ENCODE measurements at regions not wholly inside any gene's neighbourhood (a gene's known extent, or its start where the extent isn't known, plus 50 kb on each side); places are given as distances from the start of the nearest gene placed in this dataset.

DNA sequence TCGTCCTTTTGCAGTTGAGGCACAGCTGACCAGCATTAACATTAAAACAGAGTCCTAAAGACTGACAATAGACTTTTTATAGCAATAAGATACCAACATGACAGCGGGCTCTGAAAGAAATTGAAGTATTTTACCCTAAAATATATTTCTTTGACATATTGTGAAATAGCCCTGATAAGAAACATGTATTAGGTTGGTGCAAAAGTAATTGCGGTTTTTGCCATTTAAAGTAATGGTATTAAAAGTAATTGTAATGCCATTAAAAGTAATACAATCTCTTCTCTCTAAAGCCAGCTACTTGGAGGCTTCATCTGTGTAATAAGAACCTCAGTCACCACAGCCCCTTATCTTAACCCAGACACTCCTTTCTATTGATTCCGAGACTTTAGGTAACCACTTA is 394.6 kb downstream of the PREX1 start:
- no peak for DNase-seq

DNA sequence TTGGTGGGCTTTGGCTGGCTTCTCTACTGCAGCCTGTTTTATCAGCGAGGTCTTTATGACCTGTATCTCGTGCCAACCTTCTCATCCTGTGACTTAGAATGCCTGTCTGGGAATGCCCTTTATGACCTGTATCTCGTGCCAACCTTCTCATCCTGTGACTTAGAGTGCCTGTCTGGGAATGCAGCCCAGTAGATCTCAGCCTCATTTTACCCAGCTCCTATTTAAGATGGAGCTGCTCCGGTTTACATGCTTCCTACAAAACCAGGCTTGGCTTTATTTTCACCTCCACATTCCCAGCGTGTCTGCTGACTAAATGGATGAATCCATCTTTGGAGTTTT is 395.3 kb downstream of the PREX1 start:
- no peak for DNase-seq

DNA sequence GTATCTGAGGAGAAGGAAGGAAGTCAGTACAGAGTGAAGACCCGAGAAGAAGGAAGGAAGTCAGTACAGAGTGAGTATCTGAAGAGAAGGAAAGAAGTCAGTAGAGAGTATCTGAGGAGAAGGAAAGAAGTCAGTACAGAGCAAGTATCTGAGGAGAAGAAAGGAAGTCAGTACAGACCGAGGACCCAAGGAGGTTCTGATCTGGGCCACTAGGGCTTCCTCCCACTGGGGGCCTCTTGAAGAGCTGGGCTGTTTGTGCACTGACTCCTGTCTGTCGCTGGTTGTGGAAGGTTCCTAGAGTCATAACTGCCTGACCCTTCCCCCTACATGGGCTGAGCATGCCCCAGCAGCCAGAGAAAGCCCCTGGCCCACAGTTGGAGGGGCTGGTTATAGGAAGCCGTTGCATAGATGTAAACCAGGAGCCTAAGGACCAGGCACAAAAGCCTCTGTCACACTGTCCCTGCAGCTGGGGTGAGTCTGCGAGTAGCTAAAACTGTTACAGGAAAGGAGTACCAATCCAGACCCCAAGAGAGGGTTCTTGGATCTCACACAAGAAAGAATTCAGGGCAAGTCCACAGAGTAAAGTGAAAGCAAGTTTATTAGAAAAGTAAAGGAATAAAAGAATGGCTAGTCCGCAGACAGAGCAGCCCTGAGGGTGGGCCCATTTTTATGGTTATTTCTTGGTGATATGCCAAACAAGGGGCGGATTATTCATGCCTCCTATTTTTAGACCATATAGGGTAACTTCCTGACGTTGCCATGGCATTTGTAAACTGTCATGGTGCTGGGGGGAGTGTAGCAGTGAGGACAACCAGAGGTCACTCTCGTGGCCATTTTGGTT is 395.9 kb downstream of the PREX1 start:
- DNase-seq = no peak

DNA sequence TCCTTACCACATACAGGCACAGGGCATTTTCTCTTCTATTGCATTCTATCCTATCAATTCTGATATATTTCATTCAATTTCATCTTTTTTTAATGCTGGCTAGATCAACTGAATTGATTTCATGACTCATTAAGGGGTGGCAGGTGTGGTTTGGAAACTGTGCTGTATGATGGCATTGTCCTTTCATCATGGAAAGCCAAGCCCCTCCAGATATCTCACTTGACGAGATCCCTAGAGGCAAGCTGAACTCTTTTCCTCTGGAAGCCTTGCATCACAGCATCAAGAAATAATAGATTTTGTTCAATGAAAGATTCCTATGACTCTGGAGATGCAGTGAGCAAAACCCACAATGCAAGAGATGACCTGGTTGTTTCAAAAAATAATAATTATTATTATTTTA is 401.2 kb downstream of the PREX1 start:
- no peak for DNase-seq

DNA sequence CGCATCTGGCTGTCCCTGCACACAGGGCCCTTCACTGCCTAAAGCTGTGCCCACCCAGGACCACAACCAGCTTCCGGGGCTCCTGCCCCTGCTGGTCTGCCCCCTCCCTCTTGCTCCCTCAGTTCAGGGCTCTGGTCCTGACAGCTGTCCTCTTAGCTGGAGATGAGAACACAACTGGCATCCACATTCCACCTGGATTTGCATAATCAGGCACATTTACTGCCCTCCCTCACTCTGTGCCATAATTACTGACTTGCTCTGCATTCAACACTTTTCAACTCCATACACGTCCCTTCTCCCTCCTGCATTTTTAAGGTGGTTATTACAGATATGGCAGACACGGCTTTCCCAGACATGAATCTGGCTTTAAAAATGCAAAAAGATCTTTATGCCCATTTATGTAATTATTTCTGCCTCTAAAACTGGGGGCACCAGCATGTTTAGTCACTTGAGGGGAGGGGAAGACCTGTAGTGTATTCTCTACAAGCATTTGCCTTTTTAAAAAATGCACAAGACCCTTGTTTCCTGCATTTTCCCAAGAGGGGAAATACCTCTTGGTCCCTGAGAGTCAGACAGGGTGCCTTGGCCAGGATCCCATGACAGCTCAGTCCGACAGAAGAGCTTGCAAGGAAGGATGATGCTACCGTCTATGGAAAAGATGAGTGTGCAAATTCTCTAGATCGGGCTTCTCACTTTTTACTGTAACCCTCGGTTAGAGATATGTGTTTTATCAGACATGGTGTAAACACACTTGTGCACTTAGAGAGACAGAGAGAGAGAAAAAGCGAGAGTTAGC is 401.8 kb downstream of the PREX1 start:
- DNase-seq = peak; percentile 24

DNA sequence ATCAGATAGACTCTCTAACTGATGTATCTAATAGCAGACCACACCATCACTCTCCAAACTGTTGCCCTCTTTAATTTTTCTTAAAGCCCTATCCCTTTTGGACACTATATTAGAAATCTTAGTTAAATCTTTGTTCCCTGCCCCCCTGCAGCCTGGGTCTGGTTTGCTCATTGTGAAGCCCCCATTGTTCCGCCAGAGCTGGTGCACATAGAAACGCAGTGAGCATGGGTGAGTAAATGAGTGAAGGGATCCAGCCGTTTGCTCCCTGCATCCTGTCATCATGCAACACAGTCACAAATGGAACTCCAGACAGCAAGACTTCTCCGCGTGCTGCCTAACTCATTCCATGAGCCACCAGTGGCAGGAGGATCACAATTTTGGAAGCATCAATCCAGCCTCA is 402.5 kb downstream of the PREX1 start:
- DNase-seq = no peak

DNA sequence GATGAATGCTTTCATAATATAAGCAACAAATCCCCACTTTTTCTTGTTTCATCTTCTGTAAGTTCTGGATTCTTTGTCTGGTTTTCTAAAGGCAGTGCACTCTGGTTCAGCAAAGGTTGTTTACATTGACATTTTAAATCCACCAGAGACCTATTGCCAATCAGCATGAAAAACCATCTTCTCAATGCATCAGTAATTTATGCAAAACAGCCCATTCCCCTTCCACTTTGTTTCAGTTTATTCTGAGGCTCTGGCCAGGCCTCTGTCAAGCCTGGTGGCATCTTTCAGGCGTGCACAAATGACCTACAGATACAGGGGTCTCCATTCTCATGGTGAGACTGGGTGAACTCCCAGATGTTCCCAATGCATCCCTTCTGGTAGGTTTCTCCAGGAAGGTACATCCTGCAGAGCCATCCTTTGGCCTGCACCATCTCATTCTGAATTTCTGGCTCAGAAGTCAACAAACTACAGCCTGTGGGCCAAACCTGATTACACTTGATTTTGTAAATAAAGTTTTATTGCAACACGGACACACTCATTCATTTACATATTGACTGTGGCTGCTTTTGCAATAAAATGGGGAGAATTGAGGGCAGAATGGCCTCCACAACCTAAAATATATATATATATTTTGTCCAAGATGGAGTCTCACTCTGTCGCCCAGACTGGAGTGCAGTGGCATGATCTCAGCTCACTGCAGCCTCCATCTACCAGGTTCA is 405.4 kb downstream of the PREX1 start:
- DNase-seq = no peak

DNA sequence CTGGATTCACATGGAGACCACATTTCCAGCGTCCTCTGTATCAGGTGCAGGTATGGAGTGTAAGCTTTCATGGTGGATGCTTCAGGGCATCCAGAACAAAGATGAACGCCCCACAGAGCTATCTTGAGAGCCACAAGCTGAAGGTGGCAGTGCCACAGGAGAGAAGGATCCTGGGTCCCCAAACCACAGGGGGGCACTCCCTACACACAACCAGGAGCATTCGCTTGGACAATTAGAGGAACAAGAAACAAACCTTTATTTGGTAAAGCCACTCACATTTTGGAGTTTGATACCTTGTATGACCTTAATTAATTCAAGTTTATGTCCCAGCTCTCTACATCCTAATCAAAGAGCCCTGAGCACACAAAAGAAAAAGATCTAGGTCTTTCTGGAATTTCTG is 406.3 kb downstream of the PREX1 start:
- no peak for DNase-seq

DNA sequence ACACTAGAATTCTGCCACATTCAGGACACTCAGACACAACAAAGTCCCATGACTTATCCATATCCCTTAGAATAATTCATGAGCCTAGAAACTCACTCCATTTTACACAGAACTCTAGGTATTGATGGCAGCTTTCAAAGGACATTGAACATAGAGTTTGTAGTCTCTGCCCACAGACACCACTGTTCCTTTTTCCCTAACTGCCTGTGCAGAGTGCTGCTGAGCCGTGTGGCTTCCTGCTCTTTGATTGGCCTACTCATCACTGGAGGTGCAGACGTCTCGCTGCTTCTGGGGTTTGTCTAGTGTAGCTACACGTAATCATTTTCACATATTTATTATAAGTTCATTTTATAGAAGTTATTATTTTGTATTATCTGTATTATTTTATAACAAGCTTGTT is 407.6 kb downstream of the PREX1 start:
- no peak for DNase-seq

DNA sequence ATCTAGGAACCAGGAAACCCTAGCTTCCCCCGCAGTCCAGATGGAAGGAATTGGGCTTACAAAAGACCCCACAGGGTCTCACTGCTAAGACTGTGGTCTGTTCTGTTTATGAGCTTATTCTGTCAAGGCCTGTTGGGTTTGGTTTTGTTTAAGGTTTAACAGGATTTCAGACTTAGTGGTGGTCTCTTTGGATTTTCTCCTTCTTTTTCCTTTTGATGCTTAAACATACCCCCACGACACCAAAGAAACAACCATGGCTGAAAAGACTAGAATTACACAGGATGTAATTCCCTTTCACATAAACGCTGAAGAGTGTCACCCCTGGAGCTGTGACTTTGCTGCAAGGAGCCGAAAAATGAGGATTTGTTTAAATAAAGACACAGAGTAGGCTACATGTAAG is 408.6 kb downstream of the PREX1 start:
- DNase-seq = no peak

DNA sequence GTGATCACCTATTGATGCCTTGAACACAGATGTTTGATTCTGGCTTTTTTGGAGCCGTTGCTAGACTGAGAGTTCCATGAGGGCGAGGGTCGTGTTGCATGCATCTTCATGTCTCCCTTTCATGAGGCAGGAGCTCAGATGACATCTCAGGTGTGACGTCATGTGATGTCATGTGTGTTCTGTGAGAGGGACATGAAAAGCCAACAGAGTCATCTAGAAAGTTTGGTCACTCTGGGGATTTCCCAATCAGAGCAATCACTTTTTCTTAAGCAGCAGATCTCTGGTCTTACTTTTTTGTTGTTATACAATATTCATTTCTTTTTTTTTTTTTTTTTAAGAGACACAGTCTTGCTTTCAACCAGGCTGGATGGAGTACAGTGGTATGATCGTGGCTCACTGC is 411.8 kb downstream of the PREX1 start:
- DNase-seq = no peak

DNA sequence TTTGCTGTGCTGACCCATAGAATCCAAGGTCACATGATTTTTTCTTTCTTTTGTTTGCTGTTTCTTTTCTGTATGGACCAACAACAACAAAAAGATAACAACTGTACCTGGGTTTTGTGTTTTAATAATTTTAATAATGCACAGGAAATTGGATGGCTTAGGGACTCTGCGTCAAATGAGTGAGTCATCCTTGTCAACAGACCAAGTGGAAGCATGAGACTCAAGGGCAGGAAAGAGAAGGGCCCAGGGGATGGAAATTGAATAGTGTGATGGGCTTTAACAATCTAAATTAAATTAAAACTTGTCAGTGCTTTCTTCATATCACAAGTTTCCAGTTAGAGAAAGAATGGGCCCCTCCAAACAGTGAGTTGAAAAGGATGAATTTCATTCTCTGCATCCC is 413.0 kb downstream of the PREX1 start:
- no peak for DNase-seq

DNA sequence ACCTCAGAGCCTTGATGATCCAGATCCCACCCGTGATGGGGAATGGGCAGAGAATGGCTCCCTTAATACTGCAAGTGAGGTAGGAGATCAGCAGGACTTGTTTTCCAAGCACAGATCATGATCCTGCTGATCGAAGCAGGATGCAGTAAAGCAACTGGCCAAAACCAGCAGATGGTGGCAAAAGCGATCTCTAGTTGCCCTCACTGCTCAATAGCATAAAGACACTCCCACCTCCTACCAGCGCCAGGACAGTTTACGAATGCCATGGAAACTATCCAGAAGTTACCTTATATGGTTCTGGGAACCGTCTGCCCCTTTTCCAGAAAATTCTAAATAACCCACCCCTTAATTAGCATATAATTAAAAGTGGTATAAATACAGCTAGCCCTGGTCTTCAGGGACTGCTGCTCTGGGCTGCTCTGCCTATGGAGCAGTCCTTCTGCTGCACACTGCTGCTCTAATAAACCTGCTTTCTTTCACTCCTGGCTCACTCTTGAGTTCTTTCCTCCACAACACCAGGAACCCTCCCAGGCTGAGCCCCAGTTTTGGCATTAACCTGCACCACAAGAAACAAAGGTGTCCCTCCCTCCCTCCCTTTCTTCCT is 415.8 kb downstream of the PREX1 start:
- peak; percentile 72 for DNase-seq

DNA sequence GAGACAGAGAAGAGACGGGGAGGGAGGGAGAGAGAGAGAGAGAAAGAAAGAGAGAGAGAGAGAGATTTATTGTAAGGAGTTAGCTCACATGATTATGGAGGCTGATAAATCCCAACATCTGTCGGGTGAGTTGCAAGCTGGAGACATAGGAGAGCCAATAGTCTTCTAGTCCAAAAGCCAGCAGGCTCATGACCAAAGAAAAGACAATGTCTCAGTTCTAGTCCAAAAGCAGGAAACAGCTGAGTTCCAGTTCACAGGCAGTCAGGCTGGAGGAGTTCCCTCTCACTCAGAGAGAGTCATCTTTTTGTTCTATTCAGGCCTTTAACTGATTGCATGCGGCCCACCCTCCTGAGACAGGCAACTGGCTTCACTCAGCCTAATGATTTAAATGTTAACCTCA is 416.6 kb downstream of the PREX1 start:
- no peak for DNase-seq

DNA sequence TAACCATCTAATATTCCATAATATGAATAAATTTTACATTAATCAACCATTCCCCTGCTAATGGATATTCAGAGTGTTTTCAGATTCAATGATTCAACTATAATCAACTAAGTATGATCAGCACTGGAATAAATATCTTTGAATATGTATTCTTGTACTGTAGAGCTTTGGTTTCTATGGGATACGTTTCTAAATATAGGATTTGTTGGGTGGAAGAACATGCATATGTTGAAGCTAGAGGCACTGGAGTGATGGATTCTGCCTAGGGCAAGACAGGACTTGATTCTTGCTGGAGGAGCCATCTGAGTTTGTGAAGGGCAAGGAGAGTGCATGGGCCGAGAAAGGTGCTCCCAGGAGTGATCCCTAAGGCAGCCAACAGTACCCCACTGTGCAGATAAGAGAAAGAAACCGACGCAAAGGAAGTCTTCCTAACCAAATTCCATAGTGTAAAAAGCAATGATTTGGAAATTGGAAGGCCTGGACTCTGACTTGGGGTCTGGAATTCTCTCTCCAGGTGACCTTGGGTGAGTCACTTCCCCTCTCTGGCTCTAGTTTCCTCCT is 418.7 kb downstream of the PREX1 start:
- no peak for DNase-seq

DNA sequence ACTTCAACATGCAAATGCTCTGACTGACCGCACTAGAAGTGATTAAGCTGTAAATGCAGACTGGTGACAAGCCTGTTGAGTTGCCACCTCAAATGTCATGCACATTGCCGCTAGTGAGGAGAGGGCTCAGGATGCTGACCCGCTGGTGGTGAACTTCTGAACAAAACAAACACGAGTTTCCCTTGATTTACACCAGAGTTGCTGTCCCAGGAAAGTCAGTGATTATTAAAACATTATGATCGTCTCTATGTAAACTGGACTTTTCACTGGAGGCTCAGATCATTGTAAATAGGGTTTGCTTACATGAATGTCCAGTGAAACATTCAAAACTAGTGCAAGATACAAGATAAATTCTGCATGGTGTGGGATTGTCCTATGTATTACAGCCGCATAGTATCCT is 420.1 kb downstream of the PREX1 start:
- no peak for DNase-seq

DNA sequence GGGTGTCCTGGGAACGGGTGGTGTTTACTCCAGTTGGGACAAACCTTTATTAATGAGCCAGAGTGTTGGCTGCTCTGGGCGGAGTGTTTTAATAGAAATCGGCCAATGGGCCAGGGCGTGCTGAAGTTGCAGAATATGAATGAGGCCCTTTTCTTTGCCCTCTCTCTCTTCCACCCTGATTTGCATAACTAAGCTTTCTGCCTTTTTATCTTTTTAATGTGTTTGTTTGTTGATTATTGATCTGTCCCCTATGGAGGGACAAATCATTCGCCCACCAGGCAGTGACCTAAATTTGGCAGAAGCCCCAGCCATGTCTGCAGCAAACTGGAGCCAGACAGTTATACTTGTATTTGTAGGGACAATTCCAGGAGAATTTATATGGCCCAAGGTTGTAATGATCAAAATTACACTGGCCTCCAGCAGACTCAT is 420.9 kb downstream of the PREX1 start:
- DNase-seq = no peak

DNA sequence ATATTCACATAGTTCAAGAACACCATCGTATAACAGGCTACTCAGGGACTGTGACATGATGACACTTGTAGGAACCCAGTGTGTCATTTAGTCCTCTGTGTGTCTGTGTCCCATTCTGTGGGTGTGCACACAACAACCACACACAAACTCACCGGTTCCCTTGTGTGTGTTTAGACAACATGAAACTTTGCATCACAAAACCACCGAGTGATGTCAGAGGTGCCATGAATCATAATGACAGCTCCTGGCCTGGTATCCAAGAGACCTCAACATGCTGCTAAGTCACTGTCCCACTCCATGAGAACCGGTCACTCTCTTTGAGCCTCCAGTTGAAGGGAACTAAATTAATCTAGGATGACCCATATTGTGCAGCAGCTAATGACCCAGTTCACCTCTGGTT is 421.3 kb downstream of the PREX1 start:
- DNase-seq = no peak

DNA sequence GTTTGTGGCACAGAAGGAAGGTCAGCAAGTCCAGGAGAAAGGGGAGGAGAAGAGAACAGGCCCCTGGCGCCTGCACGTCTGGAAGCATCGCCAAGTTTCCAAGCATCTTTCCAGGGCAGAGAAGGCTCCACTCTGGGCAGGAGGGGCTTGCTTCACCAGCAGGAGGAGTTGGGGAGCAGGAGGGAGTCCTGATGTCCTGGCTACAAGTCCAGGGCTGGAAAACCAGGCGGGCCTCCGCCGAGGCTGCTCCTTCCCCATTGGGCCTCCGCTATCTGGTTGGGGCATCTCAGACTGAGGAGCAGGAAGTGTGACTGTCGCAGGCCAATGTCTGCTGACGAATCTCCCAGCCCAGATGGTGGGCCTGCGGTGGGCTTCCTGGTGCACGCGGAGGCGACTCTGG is 421.9 kb downstream of the PREX1 start:
- peak; percentile 3 for DNase-seq

DNA sequence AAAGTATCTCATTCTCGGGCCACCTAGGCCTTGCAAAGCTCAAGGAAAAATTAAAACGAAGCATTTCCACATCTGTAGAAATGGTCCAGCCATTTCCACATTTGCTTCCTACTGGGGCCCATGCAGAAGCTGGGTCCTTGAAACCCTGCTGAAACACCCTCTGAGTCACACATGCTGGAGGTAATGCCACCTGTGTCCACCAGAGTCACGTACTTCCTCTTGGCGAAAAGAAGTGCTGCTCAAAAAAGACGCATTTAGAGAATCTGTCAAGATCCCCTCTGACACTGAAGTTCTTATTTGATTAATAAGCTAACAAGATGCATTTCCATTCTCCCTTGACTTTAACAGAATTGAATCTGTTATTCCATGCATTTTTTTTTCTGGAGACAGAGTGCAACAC is 423.2 kb downstream of the PREX1 start:
- no peak for DNase-seq

DNA sequence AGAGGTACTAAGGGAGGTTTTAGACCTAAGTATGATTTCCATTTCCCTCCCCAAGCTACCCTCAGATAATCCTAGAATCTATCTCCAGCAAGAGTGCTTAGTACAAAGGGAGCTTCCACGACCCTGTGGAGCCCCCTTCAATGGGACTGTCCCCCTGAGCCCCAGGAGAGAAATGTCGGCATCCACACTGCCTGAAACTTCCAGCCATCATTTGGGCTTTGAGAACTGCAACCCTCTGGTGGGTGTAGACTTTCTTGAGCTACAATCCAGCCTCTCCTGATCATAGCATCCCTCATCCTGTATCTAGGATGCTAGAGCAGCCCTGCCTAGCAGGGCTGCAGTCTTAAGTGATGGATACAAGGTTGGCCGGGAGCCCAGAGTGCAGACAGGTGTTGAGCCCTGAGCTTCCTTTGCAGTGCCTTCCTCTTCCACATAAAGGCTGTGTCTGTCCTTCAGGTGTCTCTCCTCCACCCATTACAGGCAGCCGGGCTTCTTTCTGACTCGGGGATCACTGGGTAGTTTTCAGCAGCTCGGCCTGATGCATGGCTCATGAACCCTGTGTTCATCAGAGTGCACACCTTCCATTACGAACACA is 424.5 kb downstream of the PREX1 start:
- DNase-seq = no peak

DNA sequence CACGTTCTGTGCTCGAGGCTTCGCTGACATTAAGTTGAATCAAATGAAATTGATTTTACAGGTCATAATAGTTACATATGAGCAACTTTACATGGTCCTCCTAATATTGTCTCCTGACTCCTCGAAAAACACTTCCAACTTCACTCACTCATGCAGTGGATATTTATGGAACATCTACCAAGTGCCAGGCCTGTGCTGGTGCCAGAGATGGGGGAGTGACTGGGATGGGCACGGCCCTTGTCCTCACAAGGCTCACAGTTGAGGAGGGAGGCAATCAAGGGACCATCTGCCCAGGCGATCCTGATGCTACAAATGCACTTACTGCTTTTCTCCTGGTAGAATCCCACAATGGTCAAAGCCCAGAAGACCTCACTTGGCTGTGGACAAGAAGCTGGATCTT is 426.4 kb downstream of the PREX1 start:
- DNase-seq = no peak

DNA sequence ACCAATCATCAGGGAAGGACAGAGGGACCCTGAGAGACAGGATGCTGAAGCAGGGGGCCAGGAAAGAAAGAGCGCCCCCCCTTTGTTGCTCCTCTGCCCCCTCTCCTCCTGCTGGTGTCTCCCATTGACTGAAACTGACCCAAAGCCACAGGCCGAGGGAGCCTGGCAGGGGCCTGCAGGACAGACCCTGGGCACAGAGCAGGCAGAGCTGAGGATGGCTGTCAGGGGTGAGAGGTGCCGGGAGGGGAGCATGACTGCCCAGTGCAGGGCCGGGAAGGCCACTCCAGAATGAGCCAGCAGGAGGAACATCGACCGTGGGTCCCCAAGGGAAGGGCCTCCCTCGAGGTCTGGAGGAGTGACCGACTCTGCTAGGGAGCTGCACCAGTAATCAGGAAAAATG is 427.8 kb downstream of the PREX1 start:
- DNase-seq = no peak
